NT2/D1 (cell line): ENCODE measurements at regions not wholly inside any gene's neighbourhood (a gene's known extent, or its start where the extent isn't known, plus 50 kb on each side); places are given as distances from the start of the nearest gene placed in this dataset.

Experiments
- DNase-seq: peaks from one replicate; pipeline ENCODE4 v3.0.0-alpha.2; 2011; ENCODE audit warnings: low read depth, low spot score
- H3K27me3 ChIP-seq: 2 replicates; pipeline ENCODE4 v1.6.0; 2011; ENCODE audit warnings: mild to moderate bottlenecking; ENCODE audit not compliant: insufficient read length, insufficient read depth
- H3K36me3 ChIP-seq: 2 replicates; pipeline ENCODE4 v1.6.1; 2011; ENCODE audit warnings: mild to moderate bottlenecking, low read length, mixed read lengths; ENCODE audit not compliant: insufficient read depth, insufficient read length
- H3K4me1 ChIP-seq: 2 replicates; pipeline ENCODE4 v1.5.1; 2011; ENCODE audit not compliant: insufficient read depth, insufficient read length
- H3K4me3 ChIP-seq: 2 replicates; pipeline ENCODE4 v1.5.1; 2011; ENCODE audit warnings: low read depth; ENCODE audit not compliant: insufficient read length
- H3K9ac ChIP-seq: 2 replicates; pipeline ENCODE4 v1.6.0; 2011; ENCODE audit warnings: low read depth; ENCODE audit not compliant: insufficient read length
- H3K9me3 ChIP-seq: 2 replicates; pipeline ENCODE4 v1.5.1; 2011; ENCODE audit warnings: mild to moderate bottlenecking, low read length; ENCODE audit not compliant: insufficient read depth
- SUZ12 ChIP-seq: IDR thresholded peaks from 2 replicates; pipeline ENCODE4 v1.6.1; 2011; ENCODE audit not compliant: insufficient read length, insufficient read depth; ENCODE audit errors: extremely low read depth
- YY1 ChIP-seq: IDR thresholded peaks from 2 replicates; pipeline ENCODE4 v1.6.1; 2011; ENCODE audit not compliant: insufficient read length, insufficient read depth
- ZNF274 ChIP-seq: IDR thresholded peaks from 2 replicates; pipeline ENCODE4 v1.6.1; 2011; ENCODE audit warnings: mild to moderate bottlenecking, low read depth, low read length

GRCh38 chr3:148408667-148409066 lies 289.0 kb upstream of the AGTR1 start:
- Histone ChIP-seq H3K36me3 (no peaks in the 10 kb centered on the region), H3K27me3 (no peaks in the 10 kb centered on the region), H3K4me3 (no peak overlapping the region), H3K9me3 (peaks cover 51% of the 10 kb centered on the region), H3K9ac (no peak overlapping the region), H3K4me1 (no peaks in the 10 kb centered on the region)
- no peak for DNase-seq
- TF ChIP-seq SUZ12 (no peak), YY1 (no peak), ZNF274 (no peak)

DNA sequence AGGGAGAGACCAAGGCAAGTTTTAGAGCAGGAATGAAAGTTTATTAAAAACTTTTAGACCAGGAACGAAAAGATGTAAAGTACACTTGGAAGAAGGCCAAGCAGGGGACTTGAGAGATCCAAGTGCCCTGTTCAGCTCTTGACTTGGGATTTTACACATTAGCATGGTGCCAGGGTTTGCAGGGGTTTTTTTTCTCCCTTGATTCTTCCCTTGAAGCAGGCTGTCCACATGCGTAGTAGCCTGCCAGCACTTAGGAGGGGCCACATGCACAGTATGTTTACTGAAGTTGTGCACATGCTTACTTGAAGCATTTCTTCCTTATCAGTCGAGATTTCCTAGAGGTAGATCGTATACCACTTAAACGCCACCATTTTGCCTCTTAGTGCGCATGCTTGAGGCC lies 277.5 kb upstream of the AGTR1 start:
- H3K4me3 ChIP-seq = no peak overlapping the region
- no peaks in the 10 kb centered on the region for H3K36me3 ChIP-seq
- H3K4me1 ChIP-seq = no peaks in the 10 kb centered on the region
- no peak for DNase-seq
- no peaks in the 10 kb centered on the region for H3K27me3 ChIP-seq
- no peak for TF ChIP-seq ZNF274
- TF ChIP-seq YY1 = no peak
- no peak for TF ChIP-seq SUZ12
- no peak overlapping the region for H3K9ac ChIP-seq
- H3K9me3 ChIP-seq = no peaks in the 10 kb centered on the region

DNA sequence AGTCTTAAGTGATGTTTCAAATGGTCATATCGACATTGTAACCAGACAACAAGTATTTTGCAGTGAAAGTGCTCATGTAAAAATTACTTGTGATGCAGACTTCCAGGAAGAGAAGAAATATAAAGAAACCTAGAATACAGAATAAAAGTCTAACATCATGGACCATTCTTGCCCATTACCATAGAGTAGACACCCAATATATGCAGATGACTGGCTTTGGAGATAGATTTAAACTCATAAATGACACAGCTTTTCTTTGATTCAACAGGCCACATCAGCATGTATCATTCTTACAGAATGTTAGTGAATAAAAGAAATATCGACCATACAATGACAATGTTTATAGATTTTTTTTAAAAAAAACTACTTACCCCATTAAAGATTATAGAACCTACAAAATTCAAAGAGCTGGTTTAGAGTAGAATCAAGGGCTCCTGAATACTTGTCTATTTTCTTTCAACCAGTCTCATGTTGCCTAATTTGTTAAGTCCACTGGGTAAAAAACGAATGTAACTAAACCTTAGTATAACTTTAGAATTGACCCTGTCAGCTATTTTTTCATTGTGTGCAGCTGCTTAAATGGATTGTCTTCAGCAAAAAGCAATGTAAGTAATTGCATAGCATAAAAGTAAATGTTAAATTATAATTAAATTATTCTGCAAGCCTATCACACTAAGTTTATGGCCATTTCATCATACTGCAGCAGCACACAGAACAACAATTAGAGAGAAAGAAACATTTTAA lies 268.7 kb upstream of the AGTR1 start:
- Histone ChIP-seq H3K4me1 (no peaks in the 10 kb centered on the region), H3K36me3 (no peaks in the 10 kb centered on the region), H3K4me3 (no peak overlapping the region), H3K9ac (no peak overlapping the region), H3K9me3 (no peaks in the 10 kb centered on the region), H3K27me3 (no peaks in the 10 kb centered on the region)
- no peak for DNase-seq
- TF ChIP-seq ZNF274 (no peak), SUZ12 (no peak), YY1 (no peak)

DNA sequence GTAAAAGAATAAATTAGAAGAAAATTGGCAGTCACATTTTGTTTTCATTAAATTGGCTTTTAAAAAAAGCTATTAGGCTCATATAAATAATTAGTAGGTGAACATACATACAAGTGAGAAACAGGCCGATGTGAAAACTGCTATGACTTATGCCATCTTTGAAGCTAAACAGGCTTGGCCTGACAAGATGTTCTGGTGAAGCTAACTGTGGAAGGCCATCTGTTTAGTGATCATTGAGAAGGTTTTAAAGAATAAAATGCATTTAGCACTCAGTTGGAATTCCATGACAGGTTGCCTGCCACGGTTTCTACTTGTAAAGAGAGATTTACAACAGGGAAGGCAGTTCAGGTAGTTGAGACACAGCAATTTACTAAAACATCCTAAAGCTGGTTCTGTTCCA lies 264.0 kb upstream of the AGTR1 start:
- no peak overlapping the region for H3K9ac ChIP-seq
- TF ChIP-seq YY1 = no peak
- TF ChIP-seq SUZ12 = no peak
- TF ChIP-seq ZNF274 = no peak
- no peak for DNase-seq
- no peaks in the 10 kb centered on the region for H3K9me3 ChIP-seq
- no peaks in the 10 kb centered on the region for H3K36me3 ChIP-seq
- H3K27me3 ChIP-seq = no peaks in the 10 kb centered on the region
- no peaks in the 10 kb centered on the region for H3K4me1 ChIP-seq
- no peak overlapping the region for H3K4me3 ChIP-seq

- no peaks in the 10 kb centered on the region for H3K9me3 ChIP-seq
- DNase-seq = no peak
- TF ChIP-seq SUZ12 = no peak
- TF ChIP-seq ZNF274 = no peak
Observed at GRCh38 chr3:148435534-148435933, 262.2 kb upstream of the AGTR1 start.

GRCh38 chr3:148439254-148439822 lies 258.4 kb upstream of the AGTR1 start:
- Histone ChIP-seq H3K9ac (no peak overlapping the region), H3K4me3 (no peak overlapping the region), H3K36me3 (no peaks in the 10 kb centered on the region), H3K9me3 (no peaks in the 10 kb centered on the region), H3K27me3 (no peaks in the 10 kb centered on the region), H3K4me1 (no peaks in the 10 kb centered on the region)
- no peak for DNase-seq
- TF ChIP-seq SUZ12 (no peak), YY1 (no peak), ZNF274 (no peak)

More at GRCh38 chr3:148435534-148435933, 262.2 kb upstream of the AGTR1 start:
- no peaks in the 10 kb centered on the region for H3K4me1 ChIP-seq
- H3K36me3 ChIP-seq = no peaks in the 10 kb centered on the region
- no peak overlapping the region for H3K4me3 ChIP-seq
- H3K27me3 ChIP-seq = no peaks in the 10 kb centered on the region
- H3K9ac ChIP-seq = no peak overlapping the region

DNA sequence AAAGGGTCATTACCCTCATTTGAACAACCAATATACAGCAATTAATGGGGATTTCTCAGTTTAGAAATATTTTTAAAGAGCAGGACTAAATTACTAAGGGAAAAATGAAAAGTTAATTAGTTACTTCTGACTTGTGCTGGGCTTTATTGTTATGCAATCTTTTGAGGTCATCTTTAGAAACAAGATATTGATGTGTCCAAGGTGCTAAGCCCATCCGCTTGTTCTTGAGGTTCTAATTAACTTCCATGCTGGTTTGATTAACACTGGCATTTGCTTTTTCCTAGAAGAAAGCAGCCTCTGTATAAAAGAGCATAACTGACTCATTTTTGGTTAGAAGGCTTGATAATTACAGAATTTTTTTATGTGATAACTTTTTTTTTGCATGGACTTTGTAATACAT lies 256.5 kb upstream of the AGTR1 start:
- TF ChIP-seq YY1 (no peak), ZNF274 (no peak), SUZ12 (no peak)
- no peak for DNase-seq
- Histone ChIP-seq H3K27me3 (no peaks in the 10 kb centered on the region), H3K4me3 (no peak overlapping the region), H3K9ac (no peak overlapping the region), H3K36me3 (no peaks in the 10 kb centered on the region), H3K9me3 (no peaks in the 10 kb centered on the region), H3K4me1 (no peaks in the 10 kb centered on the region)
